SJSA1 (cell line): ENCODE measurements at regions not wholly inside any gene's neighbourhood (a gene's known extent, or its start where the extent isn't known, plus 50 kb on each side); places are given as distances from the start of the nearest gene placed in this dataset.
A peak's percentile ranks its signal among the peaks of the same experiment; 100 is the strongest.
"Not testable (repeated sequence)": the region's sequence is repeated elsewhere in the genome, so short reads cannot be mapped to it uniquely, and the experiment has no call there.

ENCODE experiments used
- DNase-seq, 2 experiments: peaks; one replicate each; pipeline ENCODE4 v3.0.0-alpha.2; 2015 to 2020; ENCODE audit warnings: low spot score in 2 of 2, low read depth in 1 of 2
- H3K27ac ChIP-seq: fragments of 250-450 bp; sonication (Bioruptor Pico); 2 replicates; pipeline ENCODE4 v1.5.1; 2020; ENCODE audit warnings: mild to moderate bottlenecking, moderate library complexity
- H3K27me3 ChIP-seq: fragments of 250-450 bp; sonication (Bioruptor Pico); replicated peaks from 2 replicates; pipeline ENCODE4 v1.5.1; 2020; ENCODE audit warnings: mild to moderate bottlenecking, moderate library complexity
- H3K36me3 ChIP-seq: fragments of 250-450 bp; sonication (Bioruptor Pico); 2 replicates; pipeline ENCODE4 v1.5.1; 2020; ENCODE audit warnings: mild to moderate bottlenecking
- H3K4me1 ChIP-seq: fragments of 250-450 bp; sonication (Bioruptor Pico); replicated peaks from 2 replicates; pipeline ENCODE4 v1.6.1; 2021; ENCODE audit warnings: mild to moderate bottlenecking
- H3K4me3 ChIP-seq: fragments of 250-450 bp; sonication (Bioruptor Pico); 2 replicates; pipeline ENCODE4 v1.5.1; 2020; ENCODE audit warnings: mild to moderate bottlenecking
- H3K9me3 ChIP-seq: fragments of 250-450 bp; sonication (Bioruptor Pico); replicated peaks from 2 replicates; pipeline ENCODE4 v1.5.1; 2020; ENCODE audit warnings: mild to moderate bottlenecking

GRCh38 chr4:120218981-120219380 is 152.3 kb upstream of the MAD2L1 start:
- DNase-seq: no peak
- Histone ChIP-seq H3K27ac (no peak overlapping the region), H3K4me3 (no peak overlapping the region)

GRCh38 chr4:120215350-120215749 is 148.7 kb upstream of the MAD2L1 start:
- Histone ChIP-seq H3K4me1 (no peaks in the 10 kb centered on the region), H3K27ac (no peak overlapping the region), H3K4me3 (no peak overlapping the region), H3K27me3 (no peaks in the 10 kb centered on the region), H3K36me3 (no peaks in the 10 kb centered on the region), H3K9me3 (no peaks in the 10 kb centered on the region)
- DNase-seq: no peak

More at GRCh38 chr4:120218981-120219380, 152.3 kb upstream of the MAD2L1 start:
- no peaks in the 10 kb centered on the region for H3K9me3 ChIP-seq
- H3K27me3 ChIP-seq: no peaks in the 10 kb centered on the region
- H3K36me3 ChIP-seq: no peaks in the 10 kb centered on the region
- H3K4me1 ChIP-seq: no peaks in the 10 kb centered on the region

- Histone ChIP-seq H3K27me3 (no peaks in the 10 kb centered on the region), H3K4me1 (no peaks in the 10 kb centered on the region), H3K36me3 (no peaks in the 10 kb centered on the region), H3K27ac (no peak overlapping the region), H3K9me3 (no peaks in the 10 kb centered on the region), H3K4me3 (no peak overlapping the region)
- no peak for DNase-seq
These were observed 144.9 kb upstream of the MAD2L1 start for GRCh38 chr4:120211408-120212015.

- DNase-seq: no peak
- no peaks in the 10 kb centered on the region for H3K4me1 ChIP-seq
- no peaks in the 10 kb centered on the region for H3K36me3 ChIP-seq
- no peaks in the 10 kb centered on the region for H3K9me3 ChIP-seq
- H3K27ac ChIP-seq: no peak overlapping the region
- no peak overlapping the region for H3K4me3 ChIP-seq
- H3K27me3 ChIP-seq: no peaks in the 10 kb centered on the region
These were observed 143.1 kb upstream of the MAD2L1 start for GRCh38 chr4:120209706-120210105.

- Histone ChIP-seq H3K27ac (no peak overlapping the region), H3K9me3 (no peaks in the 10 kb centered on the region), H3K27me3 (no peaks in the 10 kb centered on the region), H3K36me3 (no peaks in the 10 kb centered on the region), H3K4me3 (no peak overlapping the region), H3K4me1 (no peaks in the 10 kb centered on the region)
- DNase-seq: no peak
These were observed 140.4 kb upstream of the MAD2L1 start for GRCh38 chr4:120207021-120207420.

- Histone ChIP-seq H3K4me3 (no peak overlapping the region), H3K27me3 (no peaks in the 10 kb centered on the region), H3K9me3 (no peaks in the 10 kb centered on the region), H3K4me1 (no peaks in the 10 kb centered on the region), H3K27ac (no peak overlapping the region), H3K36me3 (no peaks in the 10 kb centered on the region)
- no peak for DNase-seq
These were observed 135.6 kb upstream of the MAD2L1 start for GRCh38 chr4:120202222-120202621.

- H3K27ac ChIP-seq, DNase-seq, H3K27me3 ChIP-seq, H3K4me1 ChIP-seq, H3K4me3 ChIP-seq, H3K36me3 ChIP-seq, H3K9me3 ChIP-seq: not testable (repeated sequence)
These were observed 134.0 kb upstream of the MAD2L1 start for GRCh38 chr4:120200573-120201110.

- Histone ChIP-seq H3K36me3 (no peaks in the 10 kb centered on the region), H3K9me3 (no peaks in the 10 kb centered on the region), H3K27me3 (no peaks in the 10 kb centered on the region), H3K27ac (no peak overlapping the region), H3K4me3 (no peak overlapping the region), H3K4me1 (no peaks in the 10 kb centered on the region)
- DNase-seq: no peak
These were observed 131.8 kb upstream of the MAD2L1 start for GRCh38 chr4:120198411-120198810.

- Histone ChIP-seq H3K4me3 (no peak overlapping the region), H3K27ac (no peak overlapping the region), H3K27me3 (no peaks in the 10 kb centered on the region; the same call in 1 of the 2 replicates), H3K4me1 (no peaks in the 10 kb centered on the region), H3K9me3 (no peaks in the 10 kb centered on the region), H3K36me3 (no peaks in the 10 kb centered on the region)
- DNase-seq: no peak
These were observed 111.0 kb upstream of the MAD2L1 start for GRCh38 chr4:120177603-120178002.

- Histone ChIP-seq H3K4me1 (no peaks in the 10 kb centered on the region), H3K27me3 (no peaks in the 10 kb centered on the region; the same call in 1 of the 2 replicates), H3K27ac (no peak overlapping the region), H3K4me3 (no peak overlapping the region), H3K9me3 (no peaks in the 10 kb centered on the region), H3K36me3 (no peaks in the 10 kb centered on the region)
- DNase-seq: no peak
These were observed 108.6 kb upstream of the MAD2L1 start for GRCh38 chr4:120175272-120175671.

- no peaks in the 10 kb centered on the region for H3K27me3 ChIP-seq
- H3K36me3 ChIP-seq: no peaks in the 10 kb centered on the region
- H3K9me3 ChIP-seq: no peaks in the 10 kb centered on the region
- no peak overlapping the region for H3K27ac ChIP-seq
- H3K4me3 ChIP-seq: no peak overlapping the region
- no peaks in the 10 kb centered on the region for H3K4me1 ChIP-seq
- no peak for DNase-seq
These were observed 97.2 kb upstream of the MAD2L1 start for GRCh38 chr4:120163895-120164294.

- no peak for DNase-seq
- no peaks in the 10 kb centered on the region for H3K9me3 ChIP-seq
- no peaks in the 10 kb centered on the region for H3K27me3 ChIP-seq
- no peaks in the 10 kb centered on the region for H3K36me3 ChIP-seq
- H3K4me3 ChIP-seq: no peak overlapping the region
- no peak overlapping the region for H3K27ac ChIP-seq
- no peaks in the 10 kb centered on the region for H3K4me1 ChIP-seq
These were observed 92.3 kb upstream of the MAD2L1 start for GRCh38 chr4:120158841-120159463.

GRCh38 chr4:120158046-120158445 is 91.4 kb upstream of the MAD2L1 start:
- Histone ChIP-seq H3K4me1 (no peaks in the 10 kb centered on the region), H3K9me3 (no peaks in the 10 kb centered on the region), H3K36me3 (no peaks in the 10 kb centered on the region), H3K27ac (no peak overlapping the region), H3K27me3 (no peaks in the 10 kb centered on the region), H3K4me3 (no peak overlapping the region)
- DNase-seq: no peak

- Histone ChIP-seq H3K36me3 (no peaks in the 10 kb centered on the region), H3K27me3 (no peaks in the 10 kb centered on the region), H3K4me3 (no peak overlapping the region), H3K9me3 (no peaks in the 10 kb centered on the region), H3K4me1 (no peaks in the 10 kb centered on the region), H3K27ac (no peak overlapping the region)
- DNase-seq: peak in 1 of 2 experiments; percentile 20
These were observed 89.6 kb upstream of the MAD2L1 start for GRCh38 chr4:120156120-120156718.
